Endothelial cell of umbilical vein (primary cell): ENCODE measurements at regions not wholly inside any gene's neighbourhood (a gene's known extent, or its start where the extent isn't known, plus 50 kb on each side); places are given as distances from the start of the nearest gene placed in this dataset.

Experiments
- BruUV-seq: library from RNA; stranded (reverse); fragments of 400-500 nt; replicated peaks from 2 replicates; lab custom pipeline; 2021; lab: Mats Ljungman, UMichigan
- CTCF ChIA-PET: fragments of 300-600, 350-600 bp; sonication (Branson Sonifier 250); formaldehyde crosslinking; loops from one replicate; lab custom pipeline; 2021; ENCODE audit warnings: antibody characterized with exemption, inconsistent platforms; lab: Charles Lee
- POLR2A ChIA-PET: fragments of 300-600, 350-600 bp; sonication (Branson Sonifier 250); formaldehyde crosslinking; loops from one replicate; lab custom pipeline; 2021; ENCODE audit warnings: antibody characterized with exemption, inconsistent platforms; lab: Charles Lee
- DNase-seq: peaks from one replicate; pipeline ENCODE4 v3.0.0-alpha.2; 2011; ENCODE audit warnings: low read depth, low spot score
- FAIRE-seq: peaks from 2 replicates; lab custom pipeline; 2011; peaks lifted over from hg19 to GRCh38; lab: Jason Lieb, UNC
- H2AFZ ChIP-seq: 2 replicates; pipeline ENCODE4 v1.6.0; 2012; ENCODE audit warnings: low read depth, low read length, control low read depth, inconsistent platforms
- H3K27ac ChIP-seq: 2 replicates; pipeline ENCODE4 v1.5.1; 2011; ENCODE audit warnings: low read depth, mild to moderate bottlenecking, control low read depth, low read length, moderate library complexity; ENCODE audit not compliant: insufficient read depth
- H3K27me3 ChIP-seq, 2 experiments: 2 replicates each; pipeline versions ENCODE4 v1.6.0 to v1.6.1; 2011; ENCODE audit warnings: low read length in 2 of 2, mixed read lengths in 1 of 2; ENCODE audit not compliant: control insufficient read depth in 2 of 2, insufficient read depth in 2 of 2
- H3K36me3 ChIP-seq, 2 experiments: 2 replicates in 1 of 2; 3 replicates in 1 of 2; pipeline ENCODE4 v1.5.1; 2011; ENCODE audit warnings: low read length in 2 of 2, mild to moderate bottlenecking in 1 of 2, moderate library complexity in 1 of 2; ENCODE audit not compliant: control insufficient read depth in 2 of 2, insufficient read depth in 2 of 2; ENCODE audit errors: extremely low read depth in 1 of 2
- H3K4me1 ChIP-seq: 3 replicates; pipeline ENCODE4 v1.5.1; 2011; ENCODE audit warnings: mild to moderate bottlenecking, low read length; ENCODE audit not compliant: control insufficient read depth, insufficient read depth; ENCODE audit errors: extremely low read depth
- H3K4me2 ChIP-seq: 2 replicates; pipeline ENCODE4 v1.6.1; 2011; ENCODE audit warnings: low read length, control low read depth, mixed read lengths; ENCODE audit not compliant: insufficient read depth
- H3K4me3 ChIP-seq, 3 experiments: fragments of 200-600 bp in 1 of 3; sonication (generic), shearing (Covaris generic) in 1 of 3; replicated peaks in 1 of 3; 2 replicates each; pipeline ENCODE4 v1.5.1; 2011 to 2016; ENCODE audit warnings: control low read depth in 3 of 3, low read length in 3 of 3, mild to moderate bottlenecking in 2 of 3, inconsistent platforms in 1 of 3, low read depth in 1 of 3, moderate library complexity in 1 of 3; ENCODE audit not compliant: insufficient read depth in 1 of 3
- H3K79me2 ChIP-seq: 2 replicates; pipeline ENCODE4 v1.6.0; 2012; ENCODE audit warnings: low read length, inconsistent platforms; ENCODE audit not compliant: control insufficient read depth, insufficient read depth
- H3K9ac ChIP-seq: replicated peaks from 2 replicates; pipeline ENCODE3; 2011; ENCODE audit warnings: low read length, control low read depth; ENCODE audit not compliant: insufficient read depth; ENCODE audit errors: extremely low read depth
- H3K9me1 ChIP-seq: replicated peaks from 3 replicates; pipeline ENCODE4 v1.6.0; 2011; ENCODE audit warnings: mild to moderate bottlenecking, low read length; ENCODE audit not compliant: control insufficient read depth, insufficient read depth; ENCODE audit errors: extremely low read depth
- H3K9me3 ChIP-seq: replicated peaks from 2 replicates; pipeline ENCODE4 v1.5.1; 2012; ENCODE audit warnings: low read length, inconsistent platforms; ENCODE audit not compliant: control insufficient read depth, insufficient read depth
- H4K20me1 ChIP-seq: replicated peaks from 2 replicates; pipeline ENCODE3; 2011; ENCODE audit warnings: mild to moderate bottlenecking, low read length; ENCODE audit not compliant: control insufficient read depth, insufficient read depth; ENCODE audit errors: extremely low read depth
- CTCF ChIP-seq, 2 donors: IDR thresholded peaks; 1 replicate in 1 of 2; 2 replicates in 1 of 2; pipeline ENCODE4 v1.5.1; 2011; ENCODE audit warnings: low read length in 2 of 2, mild to moderate bottlenecking in 2 of 2, moderate library complexity in 2 of 2, control low read depth in 1 of 2, inconsistent platforms in 1 of 2, low read depth in 1 of 2; ENCODE audit not compliant: insufficient read depth in 1 of 2; ENCODE audit errors: extremely low read depth in 1 of 2
- FOS ChIP-seq: IDR thresholded peaks from 2 replicates; pipeline ENCODE4 v1.6.1; 2011; ENCODE audit warnings: mild to moderate bottlenecking, low read length, moderate library complexity, borderline replicate concordance; ENCODE audit not compliant: insufficient read depth
- GATA2 ChIP-seq: IDR thresholded peaks from 2 replicates; pipeline ENCODE4 v1.7.0; 2011; ENCODE audit warnings: low read depth, mild to moderate bottlenecking, moderate library complexity, mixed read lengths, low read length; ENCODE audit not compliant: insufficient read length, insufficient read depth
- JUN ChIP-seq: IDR thresholded peaks from 2 replicates; pipeline ENCODE4 v1.6.1; 2011; ENCODE audit warnings: borderline replicate concordance, low read depth; ENCODE audit not compliant: insufficient read length, insufficient read depth
- POLR2A ChIP-seq: IDR thresholded peaks from 2 replicates; pipeline ENCODE4 v1.6.1; 2012; ENCODE audit warnings: low read depth, mild to moderate bottlenecking, control low read depth, low read length
- POLR2AphosphoS5 ChIP-seq: IDR thresholded peaks from 2 replicates; pipeline ENCODE4 v1.6.1; 2012; ENCODE audit warnings: low read depth, mild to moderate bottlenecking, control low read depth, low read length, moderate library complexity; ENCODE audit not compliant: insufficient read depth
- dilution Hi-C: fragments of 300-500 bp; cut with MboI; formaldehyde crosslinking; loops from one replicate; pipeline ENCODE4 v1.15.0; 2019; ENCODE audit warnings: low sequenced_read_pairs; ENCODE audit not compliant: extremely low pct_ligation_motif_present
- intact Hi-C: fragments of 100-400 bp; cut with micrococcal nuclease; formaldehyde crosslinking; loops from one replicate; pipeline ENCODE4 v1.10.0; 2022
- TF ChIP-seq, protein P1 (sequence below): IDR thresholded peaks from 2 replicates; pipeline ENCODE4 v1.6.1; 2011; ENCODE audit not compliant: insufficient read depth, insufficient read length

GRCh38 chr2:114261366-114261765, 181.1 kb upstream of the DPP10 start:
- TF ChIP-seq CTCF (IDR thresholded peaks at IDR 0.05; ENCODE audit: extremely low read depth in 1 of 2, insufficient read depth in 1 of 2, low read depth in 1 of 2, low read length in 2 of 2) (no peak), JUN (no peak), POLR2A (no peak), POLR2AphosphoS5 (no peak), GATA2 (no peak), FOS (no peak)
- TF ChIP-seq, protein P1, sequence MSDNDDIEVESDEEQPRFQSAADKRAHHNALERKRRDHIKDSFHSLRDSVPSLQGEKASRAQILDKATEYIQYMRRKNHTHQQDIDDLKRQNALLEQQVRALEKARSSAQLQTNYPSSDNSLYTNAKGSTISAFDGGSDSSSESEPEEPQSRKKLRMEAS, result no peak
- Histone ChIP-seq H3K27ac (no peak overlapping the region), H3K9me1 (no peaks in the 10 kb centered on the region), H3K79me2 (no peaks in the 10 kb centered on the region), H3K4me3 (no peak overlapping the region), H4K20me1 (no peaks in the 10 kb centered on the region), H3K4me1 (no peaks in the 10 kb centered on the region), H3K9ac (no peak overlapping the region), H3K9me3 (peaks cover 8% of the 10 kb centered on the region), H3K36me3 (no peaks in the 10 kb centered on the region), H2AFZ (no peak overlapping the region), H3K4me2 (no peak overlapping the region), H3K27me3 (no peaks in the 10 kb centered on the region)
- POLR2A ChIA-PET, result no interaction called here
- intact Hi-C loops (no loop called here), dilution Hi-C loops (no loop called here)
- CTCF ChIA-PET, result no interaction called here
- DNase-seq (no peak), FAIRE-seq (no peak)
- no TSS peak for BruUV-seq
